ENCODE measurements at regions not wholly inside any gene's neighbourhood (a gene's known extent, or its start where the extent isn't known, plus 50 kb on each side); places are given as distances from the start of the nearest gene placed in this dataset.

- TF ChIP-seq POLR2A (IDR thresholded peaks at IDR 0.05) (no peak), CTCF (IDR thresholded peaks at IDR 0.05) (no peak), EP300 (IDR thresholded peaks at IDR 0.05) (no peak)
Observed at GRCh38 chr6:154917941-154918340, 77.2 kb upstream of the TIAM2 start.
